AG20443 (cell line): ENCODE measurements at regions not wholly inside any gene's neighbourhood (a gene's known extent, or its start where the extent isn't known, plus 50 kb on each side); places are given as distances from the start of the nearest gene placed in this dataset.

Experiments
- DNase-seq: peaks from one replicate; pipeline ENCODE4 v3.0.0; 2012; ENCODE audit warnings: low spot score, mixed read lengths

- no peak for DNase-seq
Measured at GRCh38 chr6:139638179-139638941, 263.9 kb upstream of the CITED2 start.

- DNase-seq, result no peak
Measured at GRCh38 chr6:139637766-139638165, 263.3 kb upstream of the CITED2 start.

- DNase-seq, result no peak
Measured at GRCh38 chr6:139636391-139636790, 261.9 kb upstream of the CITED2 start.

- DNase-seq, result no peak
Measured at GRCh38 chr6:139635401-139636130, 261.1 kb upstream of the CITED2 start.

GRCh38 chr6:139632840-139633239, 258.4 kb upstream of the CITED2 start:
- DNase-seq, result no peak

GRCh38 chr6:139628270-139628669, 253.8 kb upstream of the CITED2 start:
- DNase-seq, result no peak

- no peak for DNase-seq
Measured at GRCh38 chr6:139627091-139627490, 252.6 kb upstream of the CITED2 start.

- peak; percentile 12 for DNase-seq
Measured at GRCh38 chr6:139625998-139626975, 251.8 kb upstream of the CITED2 start.

- no peak for DNase-seq
Measured at GRCh38 chr6:139625081-139625939, 250.9 kb upstream of the CITED2 start.

GRCh38 chr6:139623372-139623771, 248.9 kb upstream of the CITED2 start:
- DNase-seq, result no peak

GRCh38 chr6:139613496-139613895, 239.0 kb upstream of the CITED2 start:
- DNase-seq, result no peak

- DNase-seq, result no peak
Measured at GRCh38 chr6:139612135-139612465, 237.7 kb upstream of the CITED2 start.

- no peak for DNase-seq
Measured at GRCh38 chr6:139611327-139612134, 237.1 kb upstream of the CITED2 start.

- DNase-seq, result no peak
Measured at GRCh38 chr6:139608466-139609261, 234.2 kb upstream of the CITED2 start.

GRCh38 chr6:139605350-139605749, 230.9 kb upstream of the CITED2 start:
- peak; percentile 44 for DNase-seq

GRCh38 chr6:139603581-139603980, 229.1 kb upstream of the CITED2 start:
- no peak for DNase-seq

- DNase-seq, result no peak
Measured at GRCh38 chr6:139602577-139602976, 228.1 kb upstream of the CITED2 start.

GRCh38 chr6:139600919-139601475, 226.5 kb upstream of the CITED2 start:
- DNase-seq, result no peak

- no peak for DNase-seq
Measured at GRCh38 chr6:139600343-139600742, 225.9 kb upstream of the CITED2 start.
